SK-N-SH (cell line): ENCODE measurements at regions not wholly inside any gene's neighbourhood (a gene's known extent, or its start where the extent isn't known, plus 50 kb on each side); places are given as distances from the start of the nearest gene placed in this dataset.

ENCODE experiments used
- CTCF ChIA-PET: fragments of 300-600, 350-600 bp; formaldehyde crosslinking; extraction: SDS; loops from one replicate; lab custom pipeline; 2021; lab: Yijun Ruan, JAX
- POLR2A ChIA-PET: fragments of 350-600 bp; sonication (Branson Sonifier 250); formaldehyde crosslinking; extraction: SDS; loops from one replicate; lab custom pipeline; 2020; ENCODE audit warnings: antibody characterized with exemption, inconsistent platforms; lab: Yijun Ruan, JAX
- DNase-seq: peaks from one replicate; pipeline ENCODE4 v3.0.0; 2012
- H2AFZ ChIP-seq: fragments of 200-600 bp; sonication (generic); 2 replicates; pipeline ENCODE4 v1.8.1; 2016; ENCODE audit warnings: antibody characterized with exemption, mild to moderate bottlenecking, low read depth
- H3F3A ChIP-seq: fragments of 200-600 bp; sonication (generic); replicated peaks from 2 replicates; pipeline ENCODE3; 2016; ENCODE audit warnings: antibody characterized with exemption, mild to moderate bottlenecking; ENCODE audit not compliant: insufficient read depth
- H3K27ac ChIP-seq, 2 experiments: fragments of 200-500 bp in 1 of 2; fragments of 200-600 bp in 1 of 2; sonication (Bioruptor generic) in 1 of 2; sonication (generic), shearing (Covaris generic) in 1 of 2; 2 replicates each; pipeline versions ENCODE4 v1.5.1 to v1.6.1; 2014 to 2016; ENCODE audit warnings: low read depth in 2 of 2, inconsistent platforms in 1 of 2, low read length in 1 of 2, mild to moderate bottlenecking in 1 of 2, mixed read lengths in 1 of 2
- H3K27me3 ChIP-seq: fragments of 200-600 bp; sonication (generic), shearing (Covaris generic); 2 replicates; pipeline ENCODE4 v1.6.1; 2016; ENCODE audit warnings: mixed run types; ENCODE audit not compliant: insufficient read depth
- H3K36me3 ChIP-seq, 2 experiments: fragments of 200-500 bp in 1 of 2; fragments of 200-600 bp in 1 of 2; sonication (Bioruptor generic) in 1 of 2; sonication (generic) in 1 of 2; replicated peaks in 1 of 2; 2 replicates each; pipeline versions ENCODE3 to v1.5.1; 2014 to 2016; ENCODE audit warnings: low read length in 1 of 2, mild to moderate bottlenecking in 1 of 2; ENCODE audit not compliant: insufficient read depth in 2 of 2, control insufficient read depth in 1 of 2
- H3K4me1 ChIP-seq, 2 experiments: fragments of 200-500 bp in 1 of 2; fragments of 200-600 bp in 1 of 2; sonication (Bioruptor generic) in 1 of 2; sonication (generic), shearing (Covaris generic) in 1 of 2; 2 replicates each; pipeline versions ENCODE4 v1.5.1 to v1.6.1; 2014 to 2016; ENCODE audit warnings: low read depth in 1 of 2, low read length in 1 of 2, mixed run types in 1 of 2; ENCODE audit not compliant: insufficient read depth in 2 of 2, control insufficient read depth in 1 of 2
- H3K4me2 ChIP-seq: fragments of 200-600 bp; sonication (generic), shearing (Covaris generic); 2 replicates; pipeline ENCODE4 v1.6.1; 2017; ENCODE audit warnings: mixed run types
- H3K4me3 ChIP-seq, 2 experiments: fragments of 200-500 bp in 1 of 2; fragments of 200-600 bp in 1 of 2; sonication (Bioruptor generic) in 1 of 2; sonication (generic), shearing (Covaris generic) in 1 of 2; 2 replicates each; pipeline versions ENCODE4 v1.5.1 to v1.8.1; 2014 to 2016; ENCODE audit warnings: low read depth in 2 of 2, inconsistent platforms in 1 of 2, low read length in 1 of 2, mild to moderate bottlenecking in 1 of 2, mixed read lengths in 1 of 2, moderate library complexity in 1 of 2
- H3K79me2 ChIP-seq: fragments of 200-600 bp; sonication (generic); 2 replicates; pipeline ENCODE4 v1.8.1; 2017; ENCODE audit warnings: mild to moderate bottlenecking; ENCODE audit not compliant: insufficient read depth
- H3K9ac ChIP-seq: fragments of 200-600 bp; sonication (generic); 2 replicates; pipeline ENCODE4 v1.6.1; 2017; ENCODE audit warnings: mixed run types
- H3K9me2 ChIP-seq: fragments of 200-600 bp; sonication (generic); 2 replicates; pipeline ENCODE4 v1.6.1; 2017; ENCODE audit warnings: mixed run types
- H3K9me3 ChIP-seq: fragments of 200-600 bp; sonication (generic); 2 replicates; pipeline ENCODE4 v1.6.1; 2017; ENCODE audit warnings: mixed run types, mild to moderate bottlenecking, moderate library complexity
- H4K20me1 ChIP-seq: fragments of 200-600 bp; sonication (generic); 2 replicates; pipeline ENCODE4 v1.6.1; 2017; ENCODE audit warnings: mild to moderate bottlenecking, mixed run types; ENCODE audit not compliant: insufficient read depth
- CHD2 ChIP-seq: fragments of 150-350 bp; IDR thresholded peaks from 2 replicates; pipeline ENCODE4 v1.6.1; 2018; ENCODE audit warnings: low read length; ENCODE audit not compliant: partially characterized antibody
- ELF1 ChIP-seq: IDR thresholded peaks from 2 replicates; pipeline ENCODE4 v1.4.0; 2012
- FOSL2 ChIP-seq: IDR thresholded peaks from 2 replicates; pipeline ENCODE4 v1.4.0; 2012; ENCODE audit warnings: low read depth, mild to moderate bottlenecking, moderate library complexity, borderline replicate concordance
- FOXJ3 ChIP-seq: sonication (generic); formaldehyde crosslinking; IDR thresholded peaks from 2 replicates; pipeline ENCODE4 v1.5.1; 2020; ENCODE audit warnings: mild to moderate bottlenecking, missing genetic modification reagents
- JUND ChIP-seq: IDR thresholded peaks from 2 replicates; pipeline ENCODE4 v1.4.0; 2012
- MXI1 ChIP-seq: IDR thresholded peaks from 2 replicates; pipeline ENCODE4 v1.6.1; 2012; ENCODE audit warnings: mild to moderate bottlenecking, low read depth, low read length, improper control_type of control experiment
- NFIC ChIP-seq: IDR thresholded peaks from 2 replicates; pipeline ENCODE4 v1.4.0; 2012; ENCODE audit warnings: borderline replicate concordance
- NRF1 ChIP-seq: IDR thresholded peaks from 2 replicates; pipeline ENCODE4 v1.6.1; 2012; ENCODE audit warnings: low read depth, mild to moderate bottlenecking, low read length
- POLR2AphosphoS5 ChIP-seq: IDR thresholded peaks from 2 replicates; pipeline ENCODE4 v1.6.1; 2012; ENCODE audit warnings: low read depth, low read length
- RAD21 ChIP-seq: IDR thresholded peaks from 2 replicates; pipeline ENCODE4 v1.6.1; 2012; ENCODE audit warnings: mild to moderate bottlenecking, low read length
- RCOR1 ChIP-seq: fragments of 150-350 bp; IDR thresholded peaks from 2 replicates; pipeline ENCODE4 v1.6.1; 2017; ENCODE audit warnings: antibody characterized with exemption, low read length
- SIN3A ChIP-seq: IDR thresholded peaks from 2 replicates; pipeline ENCODE4 v1.6.1; 2012; ENCODE audit warnings: low read depth, mild to moderate bottlenecking, low read length, moderate library complexity, borderline replicate concordance
- TCF12 ChIP-seq: IDR thresholded peaks from 2 replicates; pipeline ENCODE4 v1.4.0; 2012
- YY1 ChIP-seq: IDR thresholded peaks from 2 replicates; pipeline ENCODE4 v1.4.0; 2012; ENCODE audit warnings: low read depth, mild to moderate bottlenecking
- WGBS: methylation state at CpG from one replicate; pipeline ENCODE4 v1.1.6; 2017; ENCODE audit warnings: low lambda C conversion rate; 5-methylcytosine and 5-hydroxymethylcytosine counted together
- TF ChIP-seq, protein P1 (sequence below): IDR thresholded peaks from 2 replicates; pipeline ENCODE4 v1.4.0; 2012; ENCODE audit warnings: low read depth, borderline replicate concordance
- TF ChIP-seq, protein P2 (sequence below): fragments of 150-350 bp; IDR thresholded peaks from 2 replicates; pipeline ENCODE4 v1.6.1; 2017; ENCODE audit warnings: antibody characterized with exemption, low read length, low read depth, borderline replicate concordance

- no peaks in the 10 kb centered on the region for H3K4me1 ChIP-seq
- H3K36me3 ChIP-seq, result no peaks in the 10 kb centered on the region
- no peaks in the 10 kb centered on the region for H3F3A ChIP-seq
- no peaks in the 10 kb centered on the region for H3K27me3 ChIP-seq
- H3K4me2 ChIP-seq, result no peak overlapping the region
- no peak for TF ChIP-seq JUND
- TF ChIP-seq MXI1, result no peak
- no peak for TF ChIP-seq NFIC
- no peak for TF ChIP-seq FOSL2
- no peak for TF ChIP-seq CHD2
- no peak for TF ChIP-seq RAD21
- no peak overlapping the region for H3K4me3 ChIP-seq
- no peak overlapping the region for H3K27ac ChIP-seq
- ChIA-PET CTCF (no interaction called here), POLR2A (no interaction called here)
- H3K9me2 ChIP-seq, result no peaks in the 10 kb centered on the region
- no peak for DNase-seq
- H4K20me1 ChIP-seq, result no peaks in the 10 kb centered on the region
- H2AFZ ChIP-seq, result no peak overlapping the region
- H3K79me2 ChIP-seq, result no peaks in the 10 kb centered on the region
- 26% methylated on average over 2 of the region's 2 CpGs for WGBS
- no peak overlapping the region for H3K9ac ChIP-seq
- H3K9me3 ChIP-seq, result no peaks in the 10 kb centered on the region
These were observed 1151.2 kb upstream of the EYS start for GRCh38 chr6:66858196-66858595.

GRCh38 chr6:66854014-66854413 lies 1147.0 kb upstream of the EYS start:
- TF ChIP-seq YY1 (no peak), TCF12 (no peak), FOXJ3 (CRISPR knock-in tag) (no peak)
- TF ChIP-seq, protein P1, sequence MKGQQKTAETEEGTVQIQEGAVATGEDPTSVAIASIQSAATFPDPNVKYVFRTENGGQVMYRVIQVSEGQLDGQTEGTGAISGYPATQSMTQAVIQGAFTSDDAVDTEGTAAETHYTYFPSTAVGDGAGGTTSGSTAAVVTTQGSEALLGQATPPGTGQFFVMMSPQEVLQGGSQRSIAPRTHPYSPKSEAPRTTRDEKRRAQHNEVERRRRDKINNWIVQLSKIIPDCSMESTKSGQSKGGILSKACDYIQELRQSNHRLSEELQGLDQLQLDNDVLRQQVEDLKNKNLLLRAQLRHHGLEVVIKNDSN, result no peak

GRCh38 chr6:66851930-66852329 lies 1144.9 kb upstream of the EYS start:
- Histone ChIP-seq H3K9me3 (no peaks in the 10 kb centered on the region), H3K79me2 (no peaks in the 10 kb centered on the region), H3K36me3 (no peaks in the 10 kb centered on the region), H2AFZ (no peak overlapping the region), H3K4me2 (no peak overlapping the region), H3K27ac (no peak overlapping the region), H3K4me1 (no peaks in the 10 kb centered on the region), H4K20me1 (no peaks in the 10 kb centered on the region), H3K4me3 (no peak overlapping the region), H3F3A (no peaks in the 10 kb centered on the region), H3K9ac (no peak overlapping the region), H3K9me2 (no peaks in the 10 kb centered on the region), H3K27me3 (no peaks in the 10 kb centered on the region)
- no peak for DNase-seq
- TF ChIP-seq NRF1 (no peak), ELF1 (no peak), SIN3A (no peak), POLR2AphosphoS5 (no peak), TCF12 (no peak), RCOR1 (no peak)
- TF ChIP-seq, protein P2, sequence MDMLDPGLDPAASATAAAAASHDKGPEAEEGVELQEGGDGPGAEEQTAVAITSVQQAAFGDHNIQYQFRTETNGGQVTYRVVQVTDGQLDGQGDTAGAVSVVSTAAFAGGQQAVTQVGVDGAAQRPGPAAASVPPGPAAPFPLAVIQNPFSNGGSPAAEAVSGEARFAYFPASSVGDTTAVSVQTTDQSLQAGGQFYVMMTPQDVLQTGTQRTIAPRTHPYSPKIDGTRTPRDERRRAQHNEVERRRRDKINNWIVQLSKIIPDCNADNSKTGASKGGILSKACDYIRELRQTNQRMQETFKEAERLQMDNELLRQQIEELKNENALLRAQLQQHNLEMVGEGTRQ, result no peak
- 26% methylated on average over 3 of the region's 3 CpGs for WGBS
- POLR2A ChIA-PET, result no interaction called here
- CTCF ChIA-PET, result no interaction called here

More at GRCh38 chr6:66854014-66854413, 1147.0 kb upstream of the EYS start:
- no peak overlapping the region for H3K4me2 ChIP-seq
- H4K20me1 ChIP-seq, result no peaks in the 10 kb centered on the region
- H3K27me3 ChIP-seq, result no peaks in the 10 kb centered on the region
- H3K4me3 ChIP-seq, result no peak overlapping the region
- no peak overlapping the region for H3K27ac ChIP-seq
- H3F3A ChIP-seq, result no peaks in the 10 kb centered on the region
- H3K9me2 ChIP-seq, result no peaks in the 10 kb centered on the region
- no peaks in the 10 kb centered on the region for H3K36me3 ChIP-seq
- H2AFZ ChIP-seq, result no peak overlapping the region
- no peaks in the 10 kb centered on the region for H3K79me2 ChIP-seq
- ChIA-PET POLR2A (no interaction called here), CTCF (no interaction called here)
- H3K9me3 ChIP-seq, result no peaks in the 10 kb centered on the region
- DNase-seq, result no peak
- H3K9ac ChIP-seq, result no peak overlapping the region
- no peaks in the 10 kb centered on the region for H3K4me1 ChIP-seq
